PC-3 (cell line): ENCODE measurements at regions not wholly inside any gene's neighbourhood (a gene's known extent, or its start where the extent isn't known, plus 50 kb on each side); places are given as distances from the start of the nearest gene placed in this dataset.

ENCODE experiments used
- EZH2 ChIP-seq: fragments of 300-600 bp; sonication (generic); IDR thresholded peaks from one replicate; pipeline ENCODE4 v1.6.1; 2017; ENCODE audit warnings: antibody characterized with exemption, mild to moderate bottlenecking, low read length; ENCODE audit not compliant: unreplicated experiment
- EZH2phosphoT487 ChIP-seq: fragments of 300-600 bp; sonication (generic); IDR thresholded peaks from 2 replicates; pipeline ENCODE4 v1.6.1; 2018; ENCODE audit warnings: mild to moderate bottlenecking, antibody characterized with exemption, low read length, borderline replicate concordance
- TF ChIP-seq, protein P1 (sequence below): fragments of 300-600 bp; sonication (generic); conservative IDR thresholded peaks from 2 replicates; pipeline ENCODE4 v1.5.1; 2017; ENCODE audit warnings: antibody characterized with exemption, low read depth, mild to moderate bottlenecking, low read length

DNA sequence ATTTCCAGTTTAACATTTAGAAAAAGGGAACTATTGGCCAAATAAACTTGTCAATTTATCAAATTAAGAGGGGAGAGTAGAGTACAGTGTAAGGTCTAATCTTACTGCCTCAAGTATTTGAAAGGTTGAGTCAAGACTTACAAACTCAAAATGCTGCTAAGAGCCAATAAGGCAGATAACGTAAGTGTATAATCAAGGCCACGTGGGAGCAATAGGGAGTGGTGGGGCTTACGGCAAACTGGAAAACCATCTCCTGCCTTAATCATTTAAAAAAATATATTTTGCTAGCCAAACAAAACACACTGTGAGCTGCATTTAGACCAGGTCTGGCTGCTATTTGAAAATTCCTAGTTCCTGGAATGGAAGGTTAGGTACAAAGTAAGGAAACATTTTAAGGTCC is 107.3 kb upstream of the FRMD4B start:
- TF ChIP-seq, protein P1, sequence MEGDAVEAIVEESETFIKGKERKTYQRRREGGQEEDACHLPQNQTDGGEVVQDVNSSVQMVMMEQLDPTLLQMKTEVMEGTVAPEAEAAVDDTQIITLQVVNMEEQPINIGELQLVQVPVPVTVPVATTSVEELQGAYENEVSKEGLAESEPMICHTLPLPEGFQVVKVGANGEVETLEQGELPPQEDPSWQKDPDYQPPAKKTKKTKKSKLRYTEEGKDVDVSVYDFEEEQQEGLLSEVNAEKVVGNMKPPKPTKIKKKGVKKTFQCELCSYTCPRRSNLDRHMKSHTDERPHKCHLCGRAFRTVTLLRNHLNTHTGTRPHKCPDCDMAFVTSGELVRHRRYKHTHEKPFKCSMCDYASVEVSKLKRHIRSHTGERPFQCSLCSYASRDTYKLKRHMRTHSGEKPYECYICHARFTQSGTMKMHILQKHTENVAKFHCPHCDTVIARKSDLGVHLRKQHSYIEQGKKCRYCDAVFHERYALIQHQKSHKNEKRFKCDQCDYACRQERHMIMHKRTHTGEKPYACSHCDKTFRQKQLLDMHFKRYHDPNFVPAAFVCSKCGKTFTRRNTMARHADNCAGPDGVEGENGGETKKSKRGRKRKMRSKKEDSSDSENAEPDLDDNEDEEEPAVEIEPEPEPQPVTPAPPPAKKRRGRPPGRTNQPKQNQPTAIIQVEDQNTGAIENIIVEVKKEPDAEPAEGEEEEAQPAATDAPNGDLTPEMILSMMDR, result no peak
- TF ChIP-seq EZH2phosphoT487 (no peak), EZH2 (no peak)
